ENCODE measurements at regions not wholly inside any gene's neighbourhood (a gene's known extent, or its start where the extent isn't known, plus 50 kb on each side); places are given as distances from the start of the nearest gene placed in this dataset.

DNA sequence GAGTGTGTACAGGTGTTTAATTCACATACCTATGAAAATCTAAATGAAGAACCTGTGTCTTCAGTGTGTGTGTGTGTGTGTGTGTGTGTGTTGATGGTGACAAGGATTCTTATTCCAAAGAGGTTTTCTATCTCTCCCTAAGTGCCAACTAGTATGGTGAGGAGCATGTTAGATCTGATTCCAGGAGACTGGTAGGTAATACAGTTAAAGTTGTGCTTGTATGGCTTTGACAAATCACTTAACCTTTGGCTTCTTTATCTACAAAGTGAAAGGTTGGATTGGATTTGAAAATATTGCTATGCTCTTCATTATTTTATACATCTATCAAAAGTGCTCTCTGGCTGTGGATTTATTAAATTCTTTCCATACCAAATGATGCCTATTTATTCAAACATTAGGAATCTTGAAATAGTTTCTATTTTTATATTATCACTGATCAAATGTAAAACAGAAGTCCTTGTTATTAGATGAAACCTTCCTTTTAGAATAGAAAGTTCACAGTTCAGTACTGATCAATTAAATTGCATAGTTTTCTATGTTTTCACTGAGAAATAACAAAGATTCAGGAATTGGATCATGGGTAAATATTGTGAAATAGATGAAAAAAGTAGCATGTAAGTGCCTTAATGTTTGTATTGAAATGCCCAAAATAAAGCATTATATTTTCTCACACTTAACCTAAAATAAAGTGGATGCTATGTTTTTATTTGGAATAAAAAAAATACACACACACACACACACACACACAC, 84.4 kb upstream of the MLIP start:
- Histone ChIP-seq H2BK15ac (ENCODE audit: low read length) (no peak overlapping the region), H3K79me1 (ENCODE audit: low read depth, low read length) (no peaks in the 10 kb centered on the region), H3K4me2 (ENCODE audit: insufficient read depth in 1 of 2, low read depth in 2 of 2, low read length in 2 of 2) (no peak overlapping the region), H3K23me2 (ENCODE audit: low read depth, low read length) (no peaks in the 10 kb centered on the region), H3K23ac (ENCODE audit: insufficient read length) (no peak overlapping the region), H3K27me3 (replicated peaks in 1 of 4; ENCODE audit: control insufficient read depth in 3 of 4, extremely low read depth in 1 of 4, insufficient read depth in 3 of 4, low read length in 3 of 4) (no peaks in the 10 kb centered on the region), H3K9me3 (ENCODE audit: insufficient read depth in 2 of 2, low read depth in 1 of 2, low read length in 1 of 2) (no peaks in the 10 kb centered on the region), H4K5ac (ENCODE audit: insufficient read length, low read depth, low read length) (no peak overlapping the region), H3K14ac (ENCODE audit: insufficient read length) (no peak overlapping the region), H3K36me3 (ENCODE audit: control insufficient read depth in 2 of 4, insufficient read depth in 4 of 4, low read length in 3 of 4) (no peaks in the 10 kb centered on the region), H3K4me1 (replicated peaks in 1 of 4; ENCODE audit: control insufficient read depth in 3 of 4, insufficient read depth in 4 of 4, low read length in 3 of 4) (no peaks in the 10 kb centered on the region), H4K8ac (ENCODE audit: extremely low read depth, insufficient read depth, low read length) (no peak overlapping the region), H4K20me1 (replicated peaks in 1 of 2; ENCODE audit: control insufficient read depth in 1 of 2, insufficient read depth in 2 of 2, low read length in 2 of 2) (no peaks in the 10 kb centered on the region), H3K9ac (replicated peaks in 1 of 4; ENCODE audit: extremely low read depth in 1 of 4, low read depth in 3 of 4, low read length in 3 of 4) (no peak overlapping the region), H3K18ac (ENCODE audit: extremely low read depth, low read length) (no peak overlapping the region), H3K4ac (replicated peaks; ENCODE audit: insufficient read length, low read depth, low read length) (no peak overlapping the region), H3K79me2 (ENCODE audit: control insufficient read depth in 1 of 2, insufficient read depth in 2 of 2, low read length in 2 of 2) (no peaks in the 10 kb centered on the region), H2AFZ (ENCODE audit: low read length) (no peak overlapping the region), H2BK5ac (ENCODE audit: low read depth, low read length) (no peak overlapping the region), H3K27ac (ENCODE audit: low read depth, low read length) (no peak overlapping the region), H2BK20ac (ENCODE audit: low read length) (no peak overlapping the region), H2BK120ac (replicated peaks; ENCODE audit: low read depth, low read length) (no peak overlapping the region), H3K56ac (replicated peaks; ENCODE audit: insufficient read length, low read depth, low read length) (no peak overlapping the region), H2BK12ac (ENCODE audit: low read depth, low read length) (no peak overlapping the region), H2AK5ac (ENCODE audit: low read depth, low read length) (no peak overlapping the region), H4K91ac (replicated peaks; ENCODE audit: insufficient read length, low read length) (no peak overlapping the region), H3K4me3 (ENCODE audit: extremely low read depth in 1 of 4, insufficient read depth in 2 of 4, low read depth in 3 of 4, low read length in 4 of 4) (no peak overlapping the region)
- DNase-seq (ENCODE audit: low read depth in 1 of 2, low spot score in 2 of 2) (no peak), FAIRE-seq (no peak)
- ChIA-PET CTCF (ENCODE audit: partially characterized antibody) (no interaction called here), POLR2A (ENCODE audit: partially characterized antibody) (no interaction called here)
- TF ChIP-seq PHF8 (conservative IDR thresholded peaks at IDR 0.05; ENCODE audit: low read depth, low read length) = no peak
- TF ChIP-seq JUND (IDR thresholded peaks at IDR 0.05; ENCODE audit: low read length) = no peak
- TF ChIP-seq CHD1 (IDR thresholded peaks at IDR 0.05; ENCODE audit: low read depth, low read length) = no peak
- TF ChIP-seq EGR1 (IDR thresholded peaks at IDR 0.05; ENCODE audit: borderline replicate concordance, low read depth, low read length) = no peak
- TF ChIP-seq, protein P1, sequence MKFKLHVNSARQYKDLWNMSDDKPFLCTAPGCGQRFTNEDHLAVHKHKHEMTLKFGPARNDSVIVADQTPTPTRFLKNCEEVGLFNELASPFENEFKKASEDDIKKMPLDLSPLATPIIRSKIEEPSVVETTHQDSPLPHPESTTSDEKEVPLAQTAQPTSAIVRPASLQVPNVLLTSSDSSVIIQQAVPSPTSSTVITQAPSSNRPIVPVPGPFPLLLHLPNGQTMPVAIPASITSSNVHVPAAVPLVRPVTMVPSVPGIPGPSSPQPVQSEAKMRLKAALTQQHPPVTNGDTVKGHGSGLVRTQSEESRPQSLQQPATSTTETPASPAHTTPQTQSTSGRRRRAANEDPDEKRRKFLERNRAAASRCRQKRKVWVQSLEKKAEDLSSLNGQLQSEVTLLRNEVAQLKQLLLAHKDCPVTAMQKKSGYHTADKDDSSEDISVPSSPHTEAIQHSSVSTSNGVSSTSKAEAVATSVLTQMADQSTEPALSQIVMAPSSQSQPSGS (IDR thresholded peaks at IDR 0.05; ENCODE audit: low read length) = no peak
- no peak for TF ChIP-seq CHD2 (IDR thresholded peaks at IDR 0.05; ENCODE audit: low read length)
- no peak for TF ChIP-seq TAF1 (IDR thresholded peaks at IDR 0.05; ENCODE audit: low read depth, low read length)
- TF ChIP-seq, protein P2, sequence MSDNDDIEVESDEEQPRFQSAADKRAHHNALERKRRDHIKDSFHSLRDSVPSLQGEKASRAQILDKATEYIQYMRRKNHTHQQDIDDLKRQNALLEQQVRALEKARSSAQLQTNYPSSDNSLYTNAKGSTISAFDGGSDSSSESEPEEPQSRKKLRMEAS (IDR thresholded peaks at IDR 0.05) = no peak
- TF ChIP-seq SP4 (IDR thresholded peaks at IDR 0.05; ENCODE audit: low read length) = no peak
- TF ChIP-seq SUZ12 (IDR thresholded peaks at IDR 0.05; ENCODE audit: low read length) = no peak
- TF ChIP-seq FOSL1 (IDR thresholded peaks at IDR 0.05; ENCODE audit: insufficient read depth, low read depth, low read length) = no peak
- no peak for TF ChIP-seq EZH2 (IDR thresholded peaks at IDR 0.05; ENCODE audit: low read depth, low read length, severe bottlenecking)
- no peak for TF ChIP-seq CEBPB (IDR thresholded peaks at IDR 0.05; ENCODE audit: low read depth, low read length)
- TF ChIP-seq JUN (IDR thresholded peaks at IDR 0.05; ENCODE audit: low read depth, low read length) = no peak

All from H1 (cell line).